GM12878 (cell line): ENCODE measurements at regions not wholly inside any gene's neighbourhood (a gene's known extent, or its start where the extent isn't known, plus 50 kb on each side); places are given as distances from the start of the nearest gene placed in this dataset.

ENCODE experiments used
- EED ChIP-seq: sonication (generic); IDR thresholded peaks from 2 replicates; pipeline ENCODE4 v1.6.1; 2016; ENCODE audit warnings: antibody characterized with exemption, low read depth
- EZH2 ChIP-seq: IDR thresholded peaks from 2 replicates; pipeline ENCODE4 v1.6.1; 2012; ENCODE audit warnings: low read depth, mild to moderate bottlenecking, control low read depth, inconsistent platforms, low read length, borderline replicate concordance; ENCODE audit not compliant: control insufficient read depth
- FOS ChIP-seq: IDR thresholded peaks from 3 replicates; pipeline ENCODE4 v1.6.1; 2011; ENCODE audit warnings: borderline replicate concordance; ENCODE audit not compliant: insufficient read length; ENCODE audit errors: extremely low read depth
- MAX ChIP-seq: IDR thresholded peaks from 2 replicates; pipeline ENCODE4 v1.6.1; 2012; ENCODE audit warnings: low read depth, low read length, improper control_type of control experiment
- PKNOX1 ChIP-seq: fragments of 450-650 bp; IDR thresholded peaks from 2 replicates; pipeline ENCODE4 v1.6.1; 2016; ENCODE audit warnings: mild to moderate bottlenecking
- REST ChIP-seq: IDR thresholded peaks from 2 replicates; pipeline ENCODE4 v1.6.1; 2012; ENCODE audit warnings: mild to moderate bottlenecking, low read depth, low read length
- SP1 ChIP-seq: IDR thresholded peaks from one replicate; pipeline ENCODE4 v1.6.1; 2011; ENCODE audit warnings: low read depth, low read length
- TCF3 ChIP-seq: IDR thresholded peaks from 2 replicates; pipeline ENCODE4 v1.6.1; 2012; ENCODE audit warnings: low read depth, mild to moderate bottlenecking, low read length, borderline replicate concordance; ENCODE audit not compliant: insufficient read depth
- USF2 ChIP-seq: IDR thresholded peaks from 2 replicates; pipeline ENCODE4 v1.6.1; 2011; ENCODE audit warnings: low read depth, low read length, improper control_type of control experiment, borderline replicate concordance

GRCh38 chr18:22280453-22280750 lies 111.0 kb downstream of the GATA6 start:
- TF ChIP-seq EZH2: no peak
- no peak for TF ChIP-seq REST
- no peak for TF ChIP-seq USF2
- no peak for TF ChIP-seq MAX
- no peak for TF ChIP-seq PKNOX1
- TF ChIP-seq EED: no peak
- TF ChIP-seq FOS: no peak
- TF ChIP-seq TCF3: no peak
- TF ChIP-seq SP1: no peak
